ENCODE measurements at regions not wholly inside any gene's neighbourhood (a gene's known extent, or its start where the extent isn't known, plus 50 kb on each side); places are given as distances from the start of the nearest gene placed in this dataset.

- no peak for DNase-seq
These were observed 51.8 kb upstream of the RIPOR2 start for GRCh38 chr6:24987446-24988115.

- DNase-seq = no peak
These were observed 52.8 kb upstream of the RIPOR2 start for GRCh38 chr6:24988562-24988961.

- DNase-seq = no peak
These were observed 54.6 kb upstream of the RIPOR2 start for GRCh38 chr6:24990236-24990845.

- no peak for DNase-seq
These were observed 55.4 kb upstream of the RIPOR2 start for GRCh38 chr6:24990944-24991809.

GRCh38 chr6:24991810-24992467 is 56.2 kb upstream of the RIPOR2 start:
- DNase-seq = peak; percentile 5 to 73

- DNase-seq = no peak
These were observed 59.1 kb upstream of the RIPOR2 start for GRCh38 chr6:24994812-24995211.

- DNase-seq = no peak
These were observed 59.5 kb upstream of the RIPOR2 start for GRCh38 chr6:24995270-24995669.

GRCh38 chr6:24996269-24996836 is 60.6 kb upstream of the RIPOR2 start:
- no peak for DNase-seq

GRCh38 chr6:24997231-24997630 is 61.5 kb upstream of the RIPOR2 start:
- DNase-seq = no peak

GRCh38 chr6:24997905-24998304 is 62.1 kb upstream of the RIPOR2 start:
- DNase-seq = no peak

- DNase-seq = no peak
These were observed 66.7 kb upstream of the RIPOR2 start for GRCh38 chr6:25002326-25003091.

GRCh38 chr6:25004357-25004756 is 68.6 kb upstream of the RIPOR2 start:
- DNase-seq = no peak

GRCh38 chr6:25005010-25005409 is 69.2 kb upstream of the RIPOR2 start:
- DNase-seq = no peak

- DNase-seq = no peak
These were observed 70.3 kb upstream of the RIPOR2 start for GRCh38 chr6:25006075-25006474.

- peak in 1 of 2 experiments; percentile 30 for DNase-seq
These were observed 70.8 kb upstream of the RIPOR2 start for GRCh38 chr6:25006565-25007001.

- no peak for DNase-seq
These were observed 71.5 kb upstream of the RIPOR2 start for GRCh38 chr6:25007269-25007699.

GRCh38 chr6:25008707-25009392 is 73.1 kb upstream of the RIPOR2 start:
- DNase-seq = no peak

- DNase-seq = no peak
These were observed 73.6 kb upstream of the RIPOR2 start for GRCh38 chr6:25009393-25009710.

- DNase-seq = no peak
These were observed 74.4 kb upstream of the RIPOR2 start for GRCh38 chr6:25010176-25010575.

GRCh38 chr6:25010902-25011625 is 75.3 kb upstream of the RIPOR2 start:
- DNase-seq = no peak

- no peak for DNase-seq
These were observed 76.9 kb upstream of the RIPOR2 start for GRCh38 chr6:25012657-25013056.

Data from NCI-H446 (cell line).